ENCODE measurements at regions not wholly inside any gene's neighbourhood (a gene's known extent, or its start where the extent isn't known, plus 50 kb on each side); places are given as distances from the start of the nearest gene placed in this dataset.

DNA sequence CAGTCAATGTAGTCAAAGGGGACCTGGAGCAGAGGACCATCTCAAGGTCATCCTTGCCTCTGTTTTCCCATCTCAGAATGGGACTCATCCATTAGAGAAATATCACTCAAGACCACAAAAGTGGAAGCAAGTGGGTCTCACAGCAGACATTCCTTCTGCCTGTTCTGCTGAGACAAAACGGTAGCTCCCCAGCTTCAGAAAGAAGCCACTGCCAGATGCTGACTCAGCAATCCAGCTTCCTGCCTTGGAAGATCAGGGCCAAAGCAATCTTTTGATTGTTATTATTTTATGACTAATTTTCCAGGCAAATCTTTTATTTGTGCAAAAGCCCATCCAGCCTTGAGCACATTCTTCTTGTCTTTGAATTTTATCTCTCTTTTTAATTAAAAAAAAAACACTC is 86.8 kb downstream of the CCT6B start:
- no peak for DNase-seq (ENCODE audit: low spot score)

DNA sequence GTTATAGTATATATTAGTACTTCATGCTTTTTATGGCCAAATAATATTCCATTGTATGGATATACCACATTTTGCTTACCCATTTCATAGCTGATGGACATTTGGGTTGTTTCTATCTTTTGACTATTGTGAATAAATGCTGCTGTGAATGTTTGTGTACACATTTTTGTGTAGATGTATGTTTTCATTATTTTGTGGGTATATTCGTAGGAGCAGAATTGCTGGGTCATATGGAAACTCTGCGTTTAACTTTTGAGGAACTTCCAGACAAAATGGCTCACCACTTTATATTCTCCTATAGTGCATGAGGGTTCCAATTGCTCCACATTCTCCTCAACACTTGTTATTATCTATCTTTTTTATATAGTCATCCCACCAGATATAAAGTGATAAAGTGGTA is 88.6 kb downstream of the CCT6B start:
- no peak for DNase-seq (ENCODE audit: low spot score)

DNA sequence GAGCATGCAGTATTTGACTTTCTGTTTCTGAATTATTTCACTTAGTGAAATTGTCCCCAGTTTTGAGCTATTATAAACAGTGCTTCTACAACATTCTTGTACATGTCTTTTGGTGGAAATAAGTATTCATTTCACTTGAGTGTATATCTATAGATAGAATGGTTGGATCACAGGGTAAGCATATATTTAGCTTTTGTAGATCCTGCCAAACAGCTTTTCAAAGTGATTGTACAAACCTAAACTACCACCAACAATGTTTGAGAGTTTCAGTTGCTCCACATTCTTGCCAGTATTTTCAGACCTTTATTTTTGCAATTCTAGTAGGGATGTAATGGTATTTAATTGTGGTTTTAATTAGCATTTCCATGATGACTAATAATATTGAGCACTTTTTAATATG is 91.6 kb downstream of the CCT6B start:
- no peak for DNase-seq (ENCODE audit: low spot score)

DNA sequence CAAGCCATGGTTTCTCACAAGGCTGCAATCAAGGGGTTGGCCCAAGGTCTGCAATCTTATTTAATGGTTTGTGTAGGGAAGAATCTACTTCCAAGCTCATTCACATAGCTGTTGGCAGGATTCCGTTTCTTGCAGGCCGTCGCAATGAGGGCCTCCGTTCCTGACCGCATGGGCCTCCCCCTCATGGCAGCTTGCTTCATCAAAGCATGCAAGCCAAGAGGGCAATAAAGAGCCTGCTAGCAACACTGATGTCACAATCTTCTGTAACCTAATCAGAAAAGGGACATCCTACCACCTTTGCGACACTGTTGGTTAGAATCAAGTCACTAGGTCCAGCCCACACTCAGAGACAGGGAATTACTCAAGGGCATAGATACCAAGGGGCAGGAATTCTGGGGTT is 95.5 kb downstream of the CCT6B start:
- DNase-seq (ENCODE audit: low spot score) = no peak

DNA sequence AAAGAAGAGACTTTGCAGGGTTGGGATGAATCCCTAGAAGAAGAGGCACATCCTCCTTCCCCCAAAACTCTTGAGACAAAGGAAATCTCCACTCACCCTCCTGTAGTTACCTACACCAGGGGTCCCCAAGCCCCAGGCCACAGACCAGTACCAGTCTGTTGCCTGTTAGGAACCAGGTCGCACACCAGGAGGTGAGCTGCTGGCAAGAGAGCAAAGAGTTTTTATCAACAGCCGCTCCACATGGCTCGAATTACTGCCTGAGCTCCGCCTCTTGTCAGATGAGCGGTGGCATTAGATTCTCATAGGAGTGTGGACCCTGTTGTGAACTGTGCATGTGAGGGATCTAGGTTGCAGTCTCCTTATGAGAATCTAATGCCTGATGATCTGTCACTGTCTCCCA is 98.9 kb downstream of the CCT6B start:
- no peak for DNase-seq (ENCODE audit: low spot score)

DNA sequence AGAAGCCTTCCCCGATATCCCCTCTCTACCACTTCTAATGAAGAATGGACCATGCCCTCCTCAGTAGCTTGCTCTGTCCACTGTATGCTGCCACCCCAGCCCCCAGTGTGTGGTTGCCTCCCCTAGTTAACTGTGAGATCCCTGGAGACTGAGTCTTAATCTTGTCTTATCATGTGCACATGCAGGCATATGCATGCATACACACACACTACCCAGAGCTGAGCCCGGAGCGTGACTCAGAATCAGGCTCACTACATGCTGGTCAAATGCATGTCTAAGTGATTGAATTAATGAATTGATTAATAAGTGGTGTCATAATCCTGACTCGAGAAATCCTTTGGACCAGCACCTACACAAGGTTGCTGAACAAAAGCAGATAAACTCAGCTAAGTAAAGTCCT is 99.4 kb downstream of the CCT6B start:
- no peak for DNase-seq (ENCODE audit: low spot score)

DNA sequence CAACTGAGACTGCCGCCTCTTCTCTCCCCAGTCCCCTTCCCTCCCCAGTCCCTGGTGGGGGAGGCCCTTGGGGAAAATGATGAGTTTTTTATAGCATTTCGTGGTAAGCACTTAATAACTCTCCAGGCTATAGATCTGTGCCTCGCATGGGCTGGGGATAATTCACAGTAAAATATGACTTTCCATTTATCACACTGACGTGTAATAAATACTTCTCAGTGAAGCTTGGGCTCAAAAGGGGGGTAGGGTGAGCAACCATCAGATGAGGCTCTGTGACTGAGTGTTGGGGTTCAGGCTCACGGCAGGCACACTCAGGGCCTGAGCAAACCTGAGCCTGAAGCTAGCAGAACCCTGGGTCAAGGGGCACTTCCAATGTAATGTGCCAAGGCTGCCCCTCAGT is 101.6 kb downstream of the CCT6B start:
- DNase-seq (ENCODE audit: low spot score) = no peak

DNA sequence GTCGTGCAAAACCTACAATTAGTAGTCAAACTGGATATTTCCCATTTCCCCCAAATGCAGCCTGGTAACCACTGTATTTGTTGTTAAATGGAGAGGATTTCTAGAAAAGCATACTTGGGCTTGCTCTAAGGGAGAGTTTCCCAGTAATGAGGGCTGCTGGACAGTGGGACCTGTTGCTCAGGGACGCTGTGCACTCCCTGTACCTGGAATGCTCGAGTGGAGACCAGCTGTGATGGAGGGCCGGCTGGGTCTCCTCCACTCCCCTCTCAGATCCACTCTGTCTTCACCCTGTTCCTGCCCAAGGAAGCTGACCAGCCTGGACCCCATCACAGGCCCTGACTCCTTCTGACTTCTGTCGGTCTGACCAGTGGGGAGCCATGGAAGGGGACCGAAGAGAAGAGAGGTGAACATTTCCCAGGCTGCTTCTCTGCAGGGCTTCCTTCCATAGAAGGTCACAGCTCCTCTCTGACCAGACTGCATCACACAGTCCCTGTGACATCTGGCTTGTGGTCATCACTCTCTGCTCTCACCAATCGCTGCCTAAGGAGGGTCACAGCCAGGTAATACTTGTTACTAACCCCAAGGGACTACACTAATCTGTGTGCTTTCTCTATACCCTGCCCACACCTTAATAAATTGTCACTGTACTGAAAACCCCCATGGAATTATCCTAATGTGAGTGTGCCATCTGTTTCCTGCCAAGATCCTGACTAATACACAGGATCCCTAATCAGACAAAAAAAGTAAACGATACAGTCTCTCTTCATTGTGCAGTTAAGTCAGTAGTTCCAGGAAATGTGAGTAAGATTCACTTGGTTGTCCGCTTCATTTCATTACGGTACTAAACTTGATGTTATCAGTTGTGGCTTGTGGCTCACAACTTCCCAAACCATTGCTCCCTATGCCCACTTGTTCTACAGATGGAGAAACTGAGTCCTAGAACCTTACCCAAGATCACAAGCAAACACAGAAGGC is 102.4 kb downstream of the CCT6B start:
- peak; percentile 12 for DNase-seq (ENCODE audit: low spot score)

DNA sequence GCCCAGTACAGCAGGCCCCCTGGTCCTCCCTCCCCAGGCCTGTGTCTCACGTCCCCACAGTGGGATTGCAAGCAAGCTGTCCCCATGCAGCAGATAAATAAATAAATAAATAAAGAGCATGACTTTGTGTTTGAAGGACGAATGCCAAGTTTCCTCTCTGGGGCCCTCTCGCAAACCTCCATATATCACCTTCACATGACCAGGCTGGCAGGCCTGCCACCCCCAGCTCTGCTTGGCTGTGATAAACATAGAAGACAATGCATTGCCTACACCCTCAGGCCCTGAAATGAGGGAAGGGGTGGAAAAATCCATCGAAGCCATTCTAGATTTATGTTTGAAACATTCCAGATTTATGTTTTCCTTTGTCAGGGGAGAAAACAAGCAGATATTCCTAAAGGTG is 107.3 kb downstream of the CCT6B start:
- DNase-seq (ENCODE audit: low spot score) = no peak

DNA sequence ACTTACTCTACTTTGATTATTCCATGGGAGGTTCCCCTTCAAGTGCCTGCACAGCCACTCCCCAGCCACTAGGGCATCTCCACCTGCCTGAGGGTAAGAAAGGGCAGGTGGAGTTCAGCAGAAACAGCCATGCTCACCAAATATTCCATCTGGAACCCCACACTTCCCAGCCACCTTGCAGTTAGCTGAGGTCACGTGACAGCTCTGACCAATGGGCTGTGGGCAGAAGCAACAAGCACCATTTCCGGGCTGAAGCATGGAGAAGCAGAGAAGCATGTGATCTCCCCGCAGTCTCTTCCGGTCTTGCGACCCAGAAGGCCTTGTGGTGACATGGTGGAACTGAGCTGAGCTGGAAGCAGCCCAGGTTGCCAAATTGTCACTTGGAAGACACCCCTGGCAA is 108.6 kb downstream of the CCT6B start:
- peak; percentile 32 for DNase-seq (ENCODE audit: low spot score)

DNA sequence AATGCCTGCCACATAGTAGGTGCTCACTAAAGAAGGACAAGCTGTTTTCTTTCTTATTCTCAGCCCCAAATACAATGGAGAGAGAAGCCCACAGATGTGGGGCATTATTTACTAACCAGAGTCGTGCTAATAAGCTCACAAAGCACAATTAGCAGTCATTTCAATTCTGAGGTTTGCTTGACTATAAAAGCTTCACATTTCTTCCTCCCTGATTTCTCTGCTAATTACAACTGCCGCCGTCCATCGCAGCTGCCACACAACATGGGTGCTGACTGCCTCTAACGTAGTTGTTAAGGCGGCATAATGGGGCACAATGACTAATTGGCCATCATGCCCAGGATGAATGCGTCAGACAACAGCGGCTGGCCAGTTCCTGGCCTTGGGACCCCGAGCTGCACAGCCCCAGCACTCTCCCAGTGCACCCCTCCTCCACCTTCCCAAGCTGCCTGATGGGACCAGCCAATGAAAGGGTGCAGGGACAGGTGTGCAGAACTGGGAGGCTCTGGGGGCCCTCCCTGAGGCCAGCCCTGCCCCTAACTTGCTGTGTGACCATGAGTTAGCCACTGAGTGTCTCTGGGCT is 109.2 kb downstream of the CCT6B start:
- DNase-seq (ENCODE audit: low spot score) = no peak

DNA sequence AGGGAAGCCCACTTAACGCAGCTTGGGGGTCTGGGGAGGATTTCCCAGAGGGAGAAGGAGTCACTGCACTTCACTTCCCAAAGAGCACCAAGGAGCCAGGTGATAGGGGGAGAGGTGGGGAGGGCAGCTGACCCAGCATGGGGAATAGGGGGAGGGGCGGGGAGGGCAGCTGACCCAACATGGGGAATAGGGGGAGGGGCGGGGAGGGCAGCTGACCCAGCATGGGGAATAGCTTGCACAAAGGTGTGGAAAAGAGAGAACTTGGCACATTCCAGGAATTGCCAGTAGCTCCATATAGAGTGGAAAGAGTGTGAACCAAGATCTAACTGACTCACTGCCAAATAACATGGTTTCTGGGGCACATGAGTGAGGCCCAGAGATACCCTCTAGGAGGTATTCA is 110.3 kb downstream of the CCT6B start:
- DNase-seq (ENCODE audit: low spot score) = no peak

DNA sequence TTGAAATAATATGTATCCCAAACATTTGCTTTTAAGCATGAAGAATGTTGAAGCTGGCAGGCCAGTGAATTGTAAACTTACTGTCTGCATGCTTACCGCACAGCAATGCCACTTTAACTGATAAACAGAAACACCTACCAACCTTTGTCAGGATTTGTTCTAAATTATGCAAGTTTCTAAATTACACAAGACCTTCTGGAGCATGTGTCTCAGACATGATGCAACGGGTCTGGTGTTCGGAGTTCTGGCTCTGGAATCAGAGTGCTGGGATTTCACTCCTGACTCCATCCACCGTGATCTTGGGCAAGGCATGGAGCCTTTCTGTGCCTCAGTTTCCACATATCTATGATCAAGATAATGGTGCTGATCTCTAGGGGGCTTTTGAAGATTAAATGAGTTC is 111.2 kb downstream of the CCT6B start:
- DNase-seq (ENCODE audit: low spot score) = no peak

DNA sequence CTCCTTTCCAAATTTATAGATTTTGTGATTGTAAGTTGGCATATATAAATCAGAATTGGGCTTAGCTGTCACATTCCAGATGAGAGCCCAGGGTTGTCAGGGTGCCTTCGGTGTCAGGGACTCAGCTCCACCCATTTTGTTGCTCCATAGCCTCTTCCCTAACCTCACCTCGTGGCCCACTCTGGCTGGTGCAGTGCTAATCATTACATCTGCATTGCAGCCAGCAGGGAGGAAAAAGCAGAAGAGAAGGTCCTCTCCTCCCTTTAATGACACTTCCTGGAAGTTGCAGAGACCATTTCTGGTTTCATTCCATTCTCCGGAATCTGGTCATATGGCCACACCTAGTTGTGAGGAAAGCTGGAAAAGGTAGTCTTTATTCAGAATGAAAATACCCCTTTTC is 113.3 kb downstream of the CCT6B start:
- DNase-seq (ENCODE audit: low spot score) = no peak

DNA sequence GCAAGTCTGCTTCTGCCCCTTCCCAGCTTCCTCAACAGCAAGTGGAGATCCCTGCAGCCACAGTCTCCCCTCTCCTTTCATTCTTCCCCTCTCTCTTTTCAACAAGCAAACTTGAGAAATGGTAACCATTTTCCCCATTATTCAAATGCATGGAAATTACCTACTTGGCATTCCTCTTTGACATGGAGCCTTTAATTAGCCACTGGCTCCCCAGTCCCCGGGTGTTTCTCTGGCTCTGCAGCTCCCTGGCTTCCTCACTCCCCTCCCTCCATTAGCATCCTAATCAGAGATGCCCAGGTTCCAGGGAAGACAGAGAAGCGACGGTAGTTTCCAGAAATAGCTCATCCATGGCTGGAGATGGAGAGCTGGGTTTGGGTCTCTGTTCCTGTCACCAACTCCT is 116.0 kb downstream of the CCT6B start:
- DNase-seq (ENCODE audit: low spot score) = no peak

DNA sequence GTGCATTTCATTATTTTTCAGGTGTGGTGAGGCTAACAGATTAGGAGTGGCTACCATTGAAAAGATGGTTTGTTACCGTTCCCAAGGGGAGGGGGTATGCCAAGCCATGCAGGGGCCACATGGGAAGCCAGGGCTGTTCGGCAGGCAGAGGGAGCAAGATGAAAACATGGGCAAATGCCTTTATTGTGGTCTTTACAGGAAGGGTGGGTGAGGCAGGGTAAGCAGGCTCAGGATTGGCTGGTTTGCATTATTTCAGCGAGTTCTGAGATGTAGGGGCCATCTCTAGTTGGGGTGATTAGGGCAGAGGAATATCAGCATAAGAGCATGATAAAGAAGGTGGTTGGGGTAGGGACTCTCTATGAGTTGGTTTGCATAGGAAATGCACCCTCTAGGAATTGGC is 117.6 kb downstream of the CCT6B start:
- DNase-seq (ENCODE audit: low spot score) = no peak

DNA sequence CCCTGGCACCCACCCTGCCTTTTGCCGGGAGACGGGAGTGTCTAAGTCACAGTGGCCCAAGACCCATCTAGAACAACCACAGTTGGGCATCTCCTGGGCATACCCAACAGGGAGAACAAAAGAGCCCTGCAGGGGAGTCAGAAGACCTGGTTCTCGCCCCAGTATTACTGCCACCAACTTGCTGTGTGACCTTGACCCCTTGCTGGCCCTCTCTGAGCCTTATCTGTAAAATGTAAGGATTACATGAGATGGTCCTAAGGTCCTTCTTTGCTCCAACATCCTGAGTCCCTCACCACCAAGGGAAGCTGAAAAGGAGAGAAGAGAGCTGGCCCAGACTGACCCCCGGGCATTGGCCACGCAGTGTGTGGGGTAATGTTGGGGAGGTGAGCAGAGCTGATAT is 119.0 kb downstream of the CCT6B start:
- DNase-seq (ENCODE audit: low spot score) = no peak

DNA sequence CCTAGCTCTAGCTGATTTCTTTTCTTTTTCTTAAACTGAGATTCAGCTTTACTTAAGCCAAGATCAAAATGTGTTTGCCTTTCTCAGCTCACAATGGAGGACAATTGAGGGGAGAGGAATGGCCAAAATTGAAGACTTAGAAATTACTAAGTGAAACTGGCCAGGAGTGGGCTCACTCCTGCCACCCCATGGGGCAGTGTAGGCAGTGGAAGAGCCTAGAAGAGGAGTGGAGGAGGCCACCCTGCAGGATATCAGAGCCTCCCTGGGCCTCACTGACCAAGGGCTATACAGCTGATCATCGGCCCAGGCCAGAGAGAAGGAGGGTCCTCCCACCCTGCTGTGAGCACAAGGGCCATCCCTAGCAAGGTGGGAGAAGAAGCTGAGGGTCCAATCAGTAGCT is 119.8 kb downstream of the CCT6B start:
- no peak for DNase-seq (ENCODE audit: low spot score)

DNA sequence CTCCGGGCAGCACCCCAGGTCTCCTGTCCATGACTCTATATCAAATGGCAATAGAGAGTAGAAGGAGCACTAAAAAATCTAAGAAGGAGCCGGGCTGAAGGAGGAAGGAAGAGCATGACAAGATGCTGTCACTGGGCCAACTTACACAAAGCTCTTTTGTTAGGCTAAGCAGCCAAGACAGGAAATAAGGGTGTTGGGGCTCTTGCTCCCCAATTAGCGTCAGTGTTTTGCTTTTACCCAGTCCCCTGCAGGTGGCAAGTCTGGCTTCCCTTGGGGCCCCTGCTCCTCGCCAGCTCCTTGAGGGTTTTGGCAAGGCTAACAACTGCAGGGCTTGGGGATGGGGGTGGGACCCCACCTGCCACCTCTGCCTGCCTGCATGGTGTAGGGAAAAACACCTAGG is 120.5 kb downstream of the CCT6B start:
- peak; percentile 46 for DNase-seq (ENCODE audit: low spot score)

DNA sequence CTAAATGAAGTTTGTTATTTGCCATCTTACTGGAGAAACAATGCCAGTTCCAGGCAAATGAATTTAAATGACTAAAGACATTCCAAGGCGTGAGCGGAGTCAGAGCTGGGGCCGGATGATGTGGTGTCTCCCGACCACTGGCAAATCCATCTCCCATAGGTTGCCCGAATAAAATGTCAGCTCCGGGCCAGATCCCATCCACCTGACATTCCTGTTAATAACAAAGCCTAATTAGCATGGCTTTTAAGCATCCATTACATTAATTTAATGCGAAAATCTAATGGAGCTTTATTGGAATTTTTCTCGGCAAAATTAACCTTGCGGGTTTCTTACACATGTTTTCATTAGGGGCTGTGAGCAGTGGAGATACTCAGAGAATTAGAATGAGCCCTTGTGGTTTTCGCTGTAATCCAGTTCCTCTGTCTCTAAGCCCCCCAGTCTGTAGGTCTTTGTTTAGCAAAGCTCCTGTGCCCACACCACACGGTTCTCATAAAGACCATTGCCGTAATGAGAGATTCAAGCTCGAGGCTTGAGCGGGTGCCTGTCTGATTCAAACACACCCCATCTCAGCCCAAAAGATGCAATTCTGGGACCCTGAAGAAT is 123.3 kb downstream of the CCT6B start:
- DNase-seq (ENCODE audit: low spot score) = no peak

DNA sequence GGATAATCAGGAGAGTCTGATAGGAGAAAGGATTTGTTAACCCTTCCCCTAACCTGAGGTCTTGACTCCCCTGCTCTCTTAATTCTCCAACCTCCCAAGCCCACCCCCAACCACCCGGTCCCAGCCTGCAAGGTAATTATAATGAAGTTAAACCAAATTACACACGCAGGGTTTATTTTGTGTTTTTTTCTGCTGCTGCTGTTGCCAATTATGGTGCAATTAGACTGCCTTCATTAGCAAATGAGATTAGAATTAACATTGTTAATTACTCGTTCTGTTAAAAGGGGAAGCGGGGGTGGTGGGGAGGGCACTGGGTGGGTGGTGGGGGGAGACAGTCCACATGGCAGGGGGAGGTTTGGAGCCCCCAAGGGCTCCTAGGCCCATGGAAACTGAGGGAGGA is 128.9 kb downstream of the CCT6B start:
- DNase-seq (ENCODE audit: low spot score) = no peak

DNA sequence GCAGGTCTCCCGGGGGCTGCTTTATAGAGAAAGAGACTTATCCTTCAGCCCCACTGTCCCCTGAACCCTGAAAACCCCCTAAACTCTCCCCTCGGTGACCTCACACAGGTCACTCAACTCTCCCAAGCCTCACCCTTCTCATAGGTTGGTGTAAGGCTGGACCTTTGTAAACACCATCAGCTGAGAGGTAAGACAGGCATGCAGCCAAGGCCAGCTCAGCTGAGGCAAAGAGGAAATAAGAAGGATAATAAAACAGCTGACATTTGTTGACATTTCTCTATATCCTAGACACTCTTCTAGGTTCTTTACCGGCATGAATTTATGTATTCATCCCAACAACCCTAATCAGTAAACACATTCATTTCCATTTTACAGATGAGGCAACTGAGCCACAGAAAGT is 134.3 kb downstream of the CCT6B start:
- no peak for DNase-seq (ENCODE audit: low spot score)

DNA sequence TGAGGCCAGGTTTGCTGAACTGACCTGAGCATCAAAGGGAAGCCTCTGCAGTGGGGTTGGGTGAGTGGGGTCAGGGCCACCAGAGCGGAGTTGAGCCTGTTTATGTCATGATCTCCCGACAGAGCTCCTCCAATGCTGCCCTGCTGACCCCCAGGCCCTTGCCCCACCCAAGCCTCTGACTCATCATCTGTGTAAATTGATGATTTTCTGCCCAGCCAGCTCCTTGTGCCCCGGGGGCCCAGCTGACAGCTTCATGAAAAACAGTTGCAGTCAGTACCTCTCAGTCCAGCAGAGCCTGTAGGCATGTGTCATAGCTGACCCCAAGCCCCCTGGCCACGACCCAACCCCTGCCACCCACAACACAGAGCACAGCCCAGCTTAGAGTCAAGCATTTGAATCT is 134.9 kb downstream of the CCT6B start:
- DNase-seq (ENCODE audit: low spot score) = peak; percentile 69
